GM12874 (cell line): ENCODE measurements at regions not wholly inside any gene's neighbourhood (a gene's known extent, or its start where the extent isn't known, plus 50 kb on each side); places are given as distances from the start of the nearest gene placed in this dataset.

ENCODE experiments used
- TF ChIP-seq, protein P1 (sequence below): IDR thresholded peaks from 2 replicates; pipeline ENCODE4 v1.5.1; 2011; ENCODE audit warnings: low read depth, mild to moderate bottlenecking, control low read depth, low read length, moderate library complexity; ENCODE audit not compliant: insufficient read depth

DNA sequence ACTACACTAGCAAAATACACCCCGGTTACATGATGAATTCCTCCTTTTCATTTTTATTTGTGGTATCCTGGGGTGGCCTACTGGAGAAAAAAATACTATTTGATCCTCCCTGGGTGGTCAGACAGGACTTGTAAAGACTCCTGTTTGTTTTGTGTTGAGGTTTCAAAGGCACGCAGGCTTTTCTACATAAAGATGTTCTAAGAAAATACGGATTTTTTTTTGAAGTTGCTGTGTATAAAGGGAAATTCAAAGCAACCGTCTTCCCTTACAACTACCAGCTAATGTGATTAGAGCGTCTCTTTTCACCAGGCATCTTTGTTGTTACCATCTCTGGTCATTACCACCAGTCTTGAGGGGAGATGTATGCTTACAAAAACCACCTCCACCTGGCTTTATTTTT lies 187.1 kb downstream of the SOX4 start:
- TF ChIP-seq, protein P1, sequence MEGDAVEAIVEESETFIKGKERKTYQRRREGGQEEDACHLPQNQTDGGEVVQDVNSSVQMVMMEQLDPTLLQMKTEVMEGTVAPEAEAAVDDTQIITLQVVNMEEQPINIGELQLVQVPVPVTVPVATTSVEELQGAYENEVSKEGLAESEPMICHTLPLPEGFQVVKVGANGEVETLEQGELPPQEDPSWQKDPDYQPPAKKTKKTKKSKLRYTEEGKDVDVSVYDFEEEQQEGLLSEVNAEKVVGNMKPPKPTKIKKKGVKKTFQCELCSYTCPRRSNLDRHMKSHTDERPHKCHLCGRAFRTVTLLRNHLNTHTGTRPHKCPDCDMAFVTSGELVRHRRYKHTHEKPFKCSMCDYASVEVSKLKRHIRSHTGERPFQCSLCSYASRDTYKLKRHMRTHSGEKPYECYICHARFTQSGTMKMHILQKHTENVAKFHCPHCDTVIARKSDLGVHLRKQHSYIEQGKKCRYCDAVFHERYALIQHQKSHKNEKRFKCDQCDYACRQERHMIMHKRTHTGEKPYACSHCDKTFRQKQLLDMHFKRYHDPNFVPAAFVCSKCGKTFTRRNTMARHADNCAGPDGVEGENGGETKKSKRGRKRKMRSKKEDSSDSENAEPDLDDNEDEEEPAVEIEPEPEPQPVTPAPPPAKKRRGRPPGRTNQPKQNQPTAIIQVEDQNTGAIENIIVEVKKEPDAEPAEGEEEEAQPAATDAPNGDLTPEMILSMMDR: no peak

DNA sequence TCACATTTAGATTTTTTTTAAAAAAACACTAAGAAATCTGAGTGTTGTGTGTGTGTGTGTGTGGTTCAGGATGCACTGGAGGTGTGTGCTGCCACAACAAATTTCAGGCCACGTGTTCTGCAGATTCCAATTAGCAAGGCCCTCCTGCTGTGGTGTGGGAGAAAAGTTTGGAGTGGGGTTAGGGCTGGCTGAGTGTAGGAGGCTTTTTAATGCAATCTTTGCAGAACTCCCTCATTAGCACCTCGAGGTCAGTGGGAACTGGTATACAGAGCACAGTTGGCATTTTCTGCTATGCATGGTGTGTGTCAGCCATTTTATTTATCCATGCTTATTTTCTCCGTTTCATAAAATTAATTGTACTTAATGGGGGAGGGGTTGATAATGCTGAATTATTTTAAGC lies 187.6 kb downstream of the SOX4 start:
- TF ChIP-seq, protein P1: no peak

DNA sequence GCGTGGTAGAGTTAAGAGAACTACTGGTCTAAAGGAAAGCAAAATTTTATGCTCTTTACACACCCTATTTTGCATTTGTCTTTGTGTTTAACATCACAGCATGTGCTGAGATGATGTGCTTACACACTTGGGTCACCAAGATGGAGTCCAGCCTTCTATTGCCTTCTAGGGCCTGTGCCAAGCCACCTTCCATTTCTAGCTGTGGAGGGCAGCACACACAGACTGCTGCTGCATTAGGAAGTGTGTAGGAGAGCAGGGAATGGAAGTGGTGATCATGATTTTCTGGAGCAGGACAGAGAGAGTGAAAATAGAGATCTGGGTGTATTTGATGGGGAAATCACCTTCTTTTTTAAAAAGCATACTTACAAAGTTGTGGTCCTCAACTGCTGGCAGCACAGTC lies 191.6 kb downstream of the SOX4 start:
- TF ChIP-seq, protein P1: no peak

DNA sequence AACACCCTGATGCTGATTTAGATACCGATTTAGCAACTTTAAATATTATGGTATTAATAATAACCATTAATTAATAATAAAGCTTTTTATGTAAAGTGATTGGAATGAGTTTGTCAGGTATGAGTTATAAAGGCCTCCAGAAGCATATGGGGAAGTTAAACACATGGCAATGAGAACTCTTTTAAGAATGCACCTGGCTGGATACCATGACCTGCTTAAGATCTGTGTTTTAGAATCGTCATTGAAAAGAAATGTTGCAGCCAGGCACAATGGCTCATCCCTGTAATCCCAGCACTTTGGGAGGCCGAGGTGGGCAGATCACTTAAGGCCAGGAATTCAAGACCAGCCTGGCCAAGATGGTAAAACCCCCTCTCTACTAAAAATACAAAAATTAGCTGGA lies 197.5 kb downstream of the SOX4 start:
- TF ChIP-seq, protein P1: no peak

DNA sequence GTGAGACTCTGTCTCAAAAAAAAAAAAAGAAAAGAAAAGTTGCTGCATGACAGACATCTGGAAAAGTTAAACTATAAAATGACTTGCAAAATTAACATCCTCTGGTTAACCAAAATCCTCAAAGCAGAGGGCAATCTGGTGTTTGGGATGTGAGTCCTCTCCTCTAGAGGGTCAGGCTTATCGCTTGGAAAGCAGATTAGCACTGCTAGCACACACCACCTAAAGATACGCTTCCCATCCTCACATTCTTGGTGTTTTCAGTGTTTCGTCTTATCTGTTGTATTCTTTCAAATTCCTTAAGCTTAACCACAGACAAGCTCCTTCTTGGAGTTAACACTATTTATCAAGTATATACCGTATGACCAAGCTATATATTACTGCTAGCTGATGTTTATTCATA lies 198.0 kb downstream of the SOX4 start:
- TF ChIP-seq, protein P1: no peak

DNA sequence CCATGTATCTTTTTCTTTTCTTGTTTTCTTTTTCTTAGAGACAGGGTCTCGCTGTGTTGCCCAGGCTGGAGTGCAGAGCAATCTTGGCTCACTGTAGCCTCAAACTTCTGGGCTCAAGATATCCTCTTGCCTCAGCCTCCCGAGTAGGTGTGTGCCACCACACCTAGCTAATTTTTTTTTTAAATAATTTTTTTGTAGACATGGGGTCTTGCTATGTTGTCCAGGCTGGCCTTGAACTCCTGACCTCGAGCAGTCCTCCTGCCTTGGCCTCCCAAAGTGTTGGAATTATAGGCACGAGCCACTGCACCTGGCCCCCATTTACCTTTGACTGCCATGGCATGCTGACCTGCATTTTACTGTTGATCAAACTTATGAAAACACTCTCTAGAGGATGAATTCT lies 198.6 kb downstream of the SOX4 start:
- TF ChIP-seq, protein P1: no peak

DNA sequence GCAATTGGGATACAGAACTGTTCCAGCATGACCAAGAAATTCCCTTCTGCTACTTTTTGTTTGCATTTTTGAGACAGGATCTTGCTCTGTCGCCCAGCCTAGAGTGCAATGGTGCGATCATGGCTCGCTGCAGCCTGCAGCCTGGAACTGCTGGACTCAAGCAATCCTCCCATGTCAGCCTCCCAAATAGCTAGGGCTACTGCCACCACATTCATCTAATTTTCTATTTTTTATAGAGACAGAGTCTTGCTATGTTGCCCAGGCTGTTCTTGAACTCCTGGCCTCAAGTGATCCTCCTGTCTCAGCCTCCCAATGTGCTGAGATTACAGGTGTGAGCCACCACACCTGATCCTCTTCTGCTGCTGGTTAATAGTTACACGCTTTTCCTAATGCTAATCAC lies 204.9 kb downstream of the SOX4 start:
- TF ChIP-seq, protein P1: no peak

DNA sequence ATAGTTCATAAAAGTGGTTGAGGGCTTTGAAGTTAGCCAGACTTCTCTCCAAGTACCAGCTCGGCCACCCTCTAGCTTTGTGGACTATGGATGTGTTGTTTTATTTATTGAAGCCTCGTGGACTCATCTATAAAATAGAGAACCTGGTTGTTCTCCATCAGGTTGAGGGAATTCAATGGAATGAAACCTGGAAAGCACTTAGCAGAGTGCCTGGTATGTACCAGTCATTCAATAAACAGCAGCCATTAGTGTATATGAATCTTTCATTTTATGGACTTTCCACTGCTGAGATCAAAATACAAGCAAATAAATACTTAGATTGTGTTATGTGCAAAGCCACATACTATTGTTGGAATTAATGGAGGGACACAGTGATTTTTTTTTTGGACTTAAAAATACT lies 206.8 kb downstream of the SOX4 start:
- TF ChIP-seq, protein P1: no peak
